GM10266 (cell line): ENCODE measurements at regions not wholly inside any gene's neighbourhood (a gene's known extent, or its start where the extent isn't known, plus 50 kb on each side); places are given as distances from the start of the nearest gene placed in this dataset.

ENCODE experiments used
- DNase-seq: peaks from one replicate; pipeline ENCODE4 v3.0.0; 2012; ENCODE audit errors: extremely low spot score
- TF ChIP-seq, protein P1 (sequence below): IDR thresholded peaks from 2 replicates; pipeline ENCODE4 v1.5.1; 2012; ENCODE audit warnings: mild to moderate bottlenecking, low read depth; ENCODE audit not compliant: control insufficient read depth, insufficient read depth; ENCODE audit errors: missing control alignments

GRCh38 chr2:226155093-226155875 is 644.3 kb downstream of the IRS1 start:
- no peak for DNase-seq
- TF ChIP-seq, protein P1, sequence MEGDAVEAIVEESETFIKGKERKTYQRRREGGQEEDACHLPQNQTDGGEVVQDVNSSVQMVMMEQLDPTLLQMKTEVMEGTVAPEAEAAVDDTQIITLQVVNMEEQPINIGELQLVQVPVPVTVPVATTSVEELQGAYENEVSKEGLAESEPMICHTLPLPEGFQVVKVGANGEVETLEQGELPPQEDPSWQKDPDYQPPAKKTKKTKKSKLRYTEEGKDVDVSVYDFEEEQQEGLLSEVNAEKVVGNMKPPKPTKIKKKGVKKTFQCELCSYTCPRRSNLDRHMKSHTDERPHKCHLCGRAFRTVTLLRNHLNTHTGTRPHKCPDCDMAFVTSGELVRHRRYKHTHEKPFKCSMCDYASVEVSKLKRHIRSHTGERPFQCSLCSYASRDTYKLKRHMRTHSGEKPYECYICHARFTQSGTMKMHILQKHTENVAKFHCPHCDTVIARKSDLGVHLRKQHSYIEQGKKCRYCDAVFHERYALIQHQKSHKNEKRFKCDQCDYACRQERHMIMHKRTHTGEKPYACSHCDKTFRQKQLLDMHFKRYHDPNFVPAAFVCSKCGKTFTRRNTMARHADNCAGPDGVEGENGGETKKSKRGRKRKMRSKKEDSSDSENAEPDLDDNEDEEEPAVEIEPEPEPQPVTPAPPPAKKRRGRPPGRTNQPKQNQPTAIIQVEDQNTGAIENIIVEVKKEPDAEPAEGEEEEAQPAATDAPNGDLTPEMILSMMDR, result no peak

GRCh38 chr2:226154610-226155009 is 645.0 kb downstream of the IRS1 start:
- no peak for DNase-seq
- TF ChIP-seq, protein P1, result no peak

- TF ChIP-seq, protein P1, result no peak
- no peak for DNase-seq
Observed at GRCh38 chr2:226153553-226153952, 646.1 kb downstream of the IRS1 start.

- TF ChIP-seq, protein P1, result no peak
- no peak for DNase-seq
Observed at GRCh38 chr2:226151157-226151556, 648.5 kb downstream of the IRS1 start.

DNA sequence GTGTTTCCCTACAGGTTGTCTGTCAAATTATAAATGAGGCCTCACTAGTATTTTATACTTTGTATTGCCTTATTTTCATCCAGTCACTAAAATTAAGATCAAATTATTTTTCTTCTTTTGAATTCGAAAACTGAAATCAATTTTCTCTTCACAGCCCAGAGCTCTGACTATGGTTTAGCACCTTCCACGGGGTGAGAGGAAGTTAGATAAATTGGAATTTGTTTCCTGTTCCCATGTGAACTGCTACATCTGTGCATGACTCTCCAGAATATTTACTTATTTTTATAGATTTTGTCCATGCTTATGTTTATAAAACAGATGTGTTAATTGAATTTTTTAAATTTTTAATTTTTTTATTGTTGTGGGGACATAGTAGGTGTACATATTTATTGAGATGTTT is 656.5 kb downstream of the IRS1 start:
- TF ChIP-seq, protein P1, result no peak
- no peak for DNase-seq

- DNase-seq, result no peak
- TF ChIP-seq, protein P1, result no peak
Observed at GRCh38 chr2:226142463-226142862, 657.2 kb downstream of the IRS1 start.

GRCh38 chr2:226140594-226140993 is 659.0 kb downstream of the IRS1 start:
- TF ChIP-seq, protein P1, result no peak
- no peak for DNase-seq
